OCI-LY1 (cell line): ENCODE measurements at regions not wholly inside any gene's neighbourhood (a gene's known extent, or its start where the extent isn't known, plus 50 kb on each side); places are given as distances from the start of the nearest gene placed in this dataset.

Source experiments
- H2AFZ ChIP-seq: fragments of 200-600 bp; sonication (generic), shearing (Covaris generic); 2 replicates; pipeline ENCODE4 v1.6.0; 2014; ENCODE audit warnings: antibody characterized with exemption, mild to moderate bottlenecking, low read length
- H3F3A ChIP-seq: fragments of 200-600 bp; sonication (generic), shearing (Covaris generic); 2 replicates; pipeline ENCODE4 v1.6.0; 2014; ENCODE audit warnings: mild to moderate bottlenecking, antibody characterized with exemption, low read length, moderate library complexity; ENCODE audit not compliant: insufficient read depth
- H3K27ac ChIP-seq: fragments of 200-600 bp; sonication (generic); 2 replicates; pipeline ENCODE4 v1.5.1; 2014; ENCODE audit warnings: low read length, mixed run types, mild to moderate bottlenecking, low read depth; ENCODE audit not compliant: poor library complexity, severe bottlenecking
- H3K27me3 ChIP-seq: fragments of 200-600 bp; sonication (generic); 2 replicates; pipeline ENCODE4 v1.6.0; 2014; ENCODE audit warnings: antibody characterized with exemption, mild to moderate bottlenecking, low read length, moderate library complexity; ENCODE audit not compliant: insufficient read depth
- H3K36me3 ChIP-seq: fragments of 200-600 bp; sonication (generic); 2 replicates; pipeline ENCODE4 v1.6.1; 2014; ENCODE audit warnings: mild to moderate bottlenecking, antibody characterized with exemption, low read length, moderate library complexity, mixed read lengths; ENCODE audit not compliant: insufficient read depth
- H3K4me1 ChIP-seq: fragments of 200-600 bp; sonication (generic); 2 replicates; pipeline ENCODE4 v1.5.1; 2014; ENCODE audit warnings: mild to moderate bottlenecking, low read length, moderate library complexity; ENCODE audit not compliant: insufficient read depth, severe bottlenecking
- H3K4me2 ChIP-seq: fragments of 200-600 bp; sonication (generic), shearing (Covaris generic); 2 replicates; pipeline ENCODE4 v1.6.1; 2014; ENCODE audit warnings: low read length
- H3K4me3 ChIP-seq: fragments of 200-600 bp; sonication (generic); 2 replicates; pipeline ENCODE4 v1.5.1; 2014; ENCODE audit warnings: low read length, low read depth, mild to moderate bottlenecking, mixed read lengths; ENCODE audit not compliant: poor library complexity, severe bottlenecking
- H3K79me2 ChIP-seq: fragments of 200-600 bp; shearing (Covaris generic); 2 replicates; pipeline ENCODE4 v1.6.1; 2016; ENCODE audit warnings: mixed run types, low read length, mixed read lengths; ENCODE audit not compliant: insufficient read depth
- H3K9ac ChIP-seq: fragments of 200-600 bp; sonication (generic), shearing (Covaris generic); 2 replicates; pipeline ENCODE4 v1.6.1; 2014; ENCODE audit warnings: mild to moderate bottlenecking, low read length, mixed read lengths
- H3K9me2 ChIP-seq: fragments of 200-600 bp; sonication (generic), shearing (Covaris generic); 2 replicates; pipeline ENCODE4 v1.6.1; 2014; ENCODE audit warnings: low read depth, mild to moderate bottlenecking, low read length, mixed read lengths
- H3K9me3 ChIP-seq: fragments of 200-600 bp; shearing (Covaris generic); 2 replicates; pipeline ENCODE4 v1.6.1; 2014; ENCODE audit warnings: low read length, mixed read lengths
- H4K20me1 ChIP-seq: fragments of 200-600 bp; sonication (generic), shearing (Covaris generic); 2 replicates; pipeline ENCODE4 v1.6.0; 2016; ENCODE audit warnings: mild to moderate bottlenecking, low read length; ENCODE audit not compliant: insufficient read depth
- EZH2 ChIP-seq: fragments of 200-600 bp; sonication (generic), shearing (Covaris generic); IDR thresholded peaks from 2 replicates; pipeline ENCODE4 v1.8.0; 2017; ENCODE audit warnings: borderline replicate concordance, mixed run types, mild to moderate bottlenecking, antibody characterized with exemption, low read length, moderate library complexity, mixed read lengths
- TF ChIP-seq, protein P1 (sequence below): fragments of 200-600 bp; sonication (generic), shearing (Covaris generic); IDR thresholded peaks from 2 replicates; pipeline ENCODE4 v1.5.1; 2017; ENCODE audit warnings: mild to moderate bottlenecking, antibody characterized with exemption, low read length, moderate library complexity, mixed read lengths

GRCh38 chr1:58933599-58933926 lies 149.7 kb upstream of the JUN start:
- H4K20me1 ChIP-seq = no peaks in the 10 kb centered on the region
- H2AFZ ChIP-seq = no peak overlapping the region
- no peak overlapping the region for H3K27ac ChIP-seq
- no peaks in the 10 kb centered on the region for H3K36me3 ChIP-seq
- no peaks in the 10 kb centered on the region for H3K27me3 ChIP-seq
- no peak overlapping the region for H3K4me2 ChIP-seq
- no peaks in the 10 kb centered on the region for H3F3A ChIP-seq
- no peaks in the 10 kb centered on the region for H3K9me2 ChIP-seq
- no peaks in the 10 kb centered on the region for H3K79me2 ChIP-seq
- TF ChIP-seq, protein P1, sequence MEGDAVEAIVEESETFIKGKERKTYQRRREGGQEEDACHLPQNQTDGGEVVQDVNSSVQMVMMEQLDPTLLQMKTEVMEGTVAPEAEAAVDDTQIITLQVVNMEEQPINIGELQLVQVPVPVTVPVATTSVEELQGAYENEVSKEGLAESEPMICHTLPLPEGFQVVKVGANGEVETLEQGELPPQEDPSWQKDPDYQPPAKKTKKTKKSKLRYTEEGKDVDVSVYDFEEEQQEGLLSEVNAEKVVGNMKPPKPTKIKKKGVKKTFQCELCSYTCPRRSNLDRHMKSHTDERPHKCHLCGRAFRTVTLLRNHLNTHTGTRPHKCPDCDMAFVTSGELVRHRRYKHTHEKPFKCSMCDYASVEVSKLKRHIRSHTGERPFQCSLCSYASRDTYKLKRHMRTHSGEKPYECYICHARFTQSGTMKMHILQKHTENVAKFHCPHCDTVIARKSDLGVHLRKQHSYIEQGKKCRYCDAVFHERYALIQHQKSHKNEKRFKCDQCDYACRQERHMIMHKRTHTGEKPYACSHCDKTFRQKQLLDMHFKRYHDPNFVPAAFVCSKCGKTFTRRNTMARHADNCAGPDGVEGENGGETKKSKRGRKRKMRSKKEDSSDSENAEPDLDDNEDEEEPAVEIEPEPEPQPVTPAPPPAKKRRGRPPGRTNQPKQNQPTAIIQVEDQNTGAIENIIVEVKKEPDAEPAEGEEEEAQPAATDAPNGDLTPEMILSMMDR = no peak
- TF ChIP-seq EZH2 = no peak
- H3K9me3 ChIP-seq = no peaks in the 10 kb centered on the region
- no peak overlapping the region for H3K9ac ChIP-seq
- no peaks in the 10 kb centered on the region for H3K4me1 ChIP-seq
- H3K4me3 ChIP-seq = no peak overlapping the region

DNA sequence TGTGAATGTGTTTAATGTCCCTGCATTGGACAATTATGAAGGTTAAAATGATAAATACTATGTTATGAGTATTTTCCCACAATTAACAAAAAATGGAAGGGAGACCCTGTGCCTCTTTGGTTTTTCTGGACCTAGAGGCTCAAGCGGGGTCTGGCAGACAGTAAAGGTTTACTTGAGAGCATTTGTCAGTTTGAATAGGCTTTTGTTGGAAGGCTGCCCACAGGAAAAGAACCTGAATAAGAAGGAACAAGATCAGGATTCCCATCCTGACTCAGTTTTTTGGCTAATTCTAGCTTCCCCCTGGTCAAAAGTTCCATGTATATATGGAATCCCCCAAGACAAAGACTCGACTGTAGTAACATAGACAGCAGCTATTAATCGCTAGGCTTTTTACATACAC lies 150.9 kb upstream of the JUN start:
- Histone ChIP-seq H3K27me3 (no peaks in the 10 kb centered on the region), H3K4me1 (no peaks in the 10 kb centered on the region), H3K4me2 (no peak overlapping the region), H2AFZ (no peak overlapping the region), H3K9me2 (no peaks in the 10 kb centered on the region), H4K20me1 (no peaks in the 10 kb centered on the region), H3K27ac (no peak overlapping the region), H3K9ac (no peak overlapping the region), H3K9me3 (no peaks in the 10 kb centered on the region), H3F3A (no peaks in the 10 kb centered on the region), H3K79me2 (no peaks in the 10 kb centered on the region), H3K4me3 (no peak overlapping the region), H3K36me3 (no peaks in the 10 kb centered on the region)
- no peak for TF ChIP-seq EZH2
- TF ChIP-seq, protein P1 = no peak

DNA sequence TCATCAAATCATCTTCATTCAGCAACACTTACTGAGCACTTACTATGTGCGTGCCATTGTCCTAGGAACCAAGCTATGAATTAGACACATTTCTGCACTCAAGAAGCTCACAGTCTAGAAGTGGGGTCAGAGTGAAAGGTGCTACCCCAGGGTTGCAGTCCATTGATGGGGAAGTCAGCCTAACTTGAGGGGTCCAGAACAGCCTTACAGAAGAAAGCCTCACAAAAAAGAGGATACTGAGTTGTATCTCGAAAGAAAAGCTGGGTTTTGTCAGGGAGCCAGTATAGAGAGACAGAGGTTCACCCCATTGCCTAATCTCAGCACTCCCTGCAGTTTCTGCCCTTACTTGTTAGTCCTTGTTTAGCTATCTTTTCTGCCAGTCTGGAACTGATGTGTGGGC lies 153.1 kb upstream of the JUN start:
- Histone ChIP-seq H3K27ac (no peak overlapping the region), H3K9me2 (no peaks in the 10 kb centered on the region), H3K4me3 (no peak overlapping the region), H2AFZ (no peak overlapping the region), H3K9ac (no peak overlapping the region), H3K9me3 (no peaks in the 10 kb centered on the region), H3K4me2 (no peak overlapping the region), H3K27me3 (no peaks in the 10 kb centered on the region), H3K4me1 (no peaks in the 10 kb centered on the region), H3K36me3 (no peaks in the 10 kb centered on the region), H3K79me2 (no peaks in the 10 kb centered on the region), H3F3A (no peaks in the 10 kb centered on the region), H4K20me1 (no peaks in the 10 kb centered on the region)
- TF ChIP-seq EZH2 = no peak
- TF ChIP-seq, protein P1 = no peak
